NT2/D1 (cell line): ENCODE measurements at regions not wholly inside any gene's neighbourhood (a gene's known extent, or its start where the extent isn't known, plus 50 kb on each side); places are given as distances from the start of the nearest gene placed in this dataset.

Source experiments
- DNase-seq: peaks from one replicate; pipeline ENCODE4 v3.0.0-alpha.2; 2011; ENCODE audit warnings: low read depth, low spot score
- H3K27me3 ChIP-seq: 2 replicates; pipeline ENCODE4 v1.6.0; 2011; ENCODE audit warnings: mild to moderate bottlenecking; ENCODE audit not compliant: insufficient read length, insufficient read depth
- H3K36me3 ChIP-seq: 2 replicates; pipeline ENCODE4 v1.6.1; 2011; ENCODE audit warnings: mild to moderate bottlenecking, low read length, mixed read lengths; ENCODE audit not compliant: insufficient read depth, insufficient read length
- H3K4me1 ChIP-seq: 2 replicates; pipeline ENCODE4 v1.5.1; 2011; ENCODE audit not compliant: insufficient read depth, insufficient read length
- H3K4me3 ChIP-seq: 2 replicates; pipeline ENCODE4 v1.5.1; 2011; ENCODE audit warnings: low read depth; ENCODE audit not compliant: insufficient read length
- H3K9ac ChIP-seq: 2 replicates; pipeline ENCODE4 v1.6.0; 2011; ENCODE audit warnings: low read depth; ENCODE audit not compliant: insufficient read length
- H3K9me3 ChIP-seq: 2 replicates; pipeline ENCODE4 v1.5.1; 2011; ENCODE audit warnings: mild to moderate bottlenecking, low read length; ENCODE audit not compliant: insufficient read depth
- SUZ12 ChIP-seq: IDR thresholded peaks from 2 replicates; pipeline ENCODE4 v1.6.1; 2011; ENCODE audit not compliant: insufficient read length, insufficient read depth; ENCODE audit errors: extremely low read depth
- YY1 ChIP-seq: IDR thresholded peaks from 2 replicates; pipeline ENCODE4 v1.6.1; 2011; ENCODE audit not compliant: insufficient read length, insufficient read depth
- ZNF274 ChIP-seq: IDR thresholded peaks from 2 replicates; pipeline ENCODE4 v1.6.1; 2011; ENCODE audit warnings: mild to moderate bottlenecking, low read depth, low read length

GRCh38 chr5:21694567-21694966, 1158.6 kb downstream of the CDH12 start:
- no peak overlapping the region for H3K4me3 ChIP-seq
- H3K36me3 ChIP-seq = no peaks in the 10 kb centered on the region
- no peaks in the 10 kb centered on the region for H3K4me1 ChIP-seq
- TF ChIP-seq SUZ12 (no peak), ZNF274 (no peak), YY1 (no peak)
- no peaks in the 10 kb centered on the region for H3K27me3 ChIP-seq
- no peak overlapping the region for H3K9ac ChIP-seq
- H3K9me3 ChIP-seq = no peaks in the 10 kb centered on the region
- DNase-seq = no peak

GRCh38 chr5:21693591-21693990, 1159.6 kb downstream of the CDH12 start:
- no peaks in the 10 kb centered on the region for H3K4me1 ChIP-seq
- H3K9me3 ChIP-seq = no peaks in the 10 kb centered on the region
- no peak for DNase-seq
- H3K36me3 ChIP-seq = no peaks in the 10 kb centered on the region
- H3K27me3 ChIP-seq = no peaks in the 10 kb centered on the region
- TF ChIP-seq ZNF274 = no peak
- TF ChIP-seq SUZ12 = no peak
- no peak for TF ChIP-seq YY1
- no peak overlapping the region for H3K4me3 ChIP-seq
- no peak overlapping the region for H3K9ac ChIP-seq

DNA sequence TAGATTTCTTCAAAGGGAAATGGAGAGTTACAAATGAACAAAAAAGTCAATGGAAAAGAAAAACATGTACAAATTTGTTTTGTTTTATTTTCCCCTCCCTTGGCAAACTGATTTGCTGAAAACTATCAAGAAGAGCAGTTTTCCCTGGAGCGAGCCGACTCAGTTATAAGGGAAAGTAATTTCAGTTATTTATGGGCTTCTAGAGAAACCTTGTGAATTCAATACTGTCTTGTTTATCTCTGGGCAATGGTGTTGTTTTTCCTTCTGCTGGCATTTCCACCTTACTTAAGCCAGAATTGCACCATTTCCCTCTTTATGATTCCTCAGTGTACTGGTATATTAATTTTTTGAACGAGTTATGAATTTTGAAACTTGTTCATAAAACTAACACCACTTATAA, 1163.6 kb downstream of the CDH12 start:
- Histone ChIP-seq H3K27me3 (no peaks in the 10 kb centered on the region), H3K4me1 (no peaks in the 10 kb centered on the region), H3K4me3 (no peak overlapping the region), H3K9me3 (peaks cover 4% of the 10 kb centered on the region; the same call in 1 of the 2 replicates), H3K36me3 (no peaks in the 10 kb centered on the region), H3K9ac (no peak overlapping the region)
- DNase-seq = no peak
- TF ChIP-seq YY1 = no peak
- no peak for TF ChIP-seq SUZ12
- no peak for TF ChIP-seq ZNF274

- Histone ChIP-seq H3K4me3 (no peak overlapping the region), H3K27me3 (no peaks in the 10 kb centered on the region), H3K9me3 (peaks cover 4% of the 10 kb centered on the region; the same call in 1 of the 2 replicates), H3K4me1 (no peaks in the 10 kb centered on the region), H3K36me3 (no peaks in the 10 kb centered on the region), H3K9ac (no peak overlapping the region)
- TF ChIP-seq YY1 (no peak), ZNF274 (no peak), SUZ12 (no peak)
- DNase-seq = no peak
These were observed 1164.5 kb downstream of the CDH12 start for GRCh38 chr5:21688655-21689054.

DNA sequence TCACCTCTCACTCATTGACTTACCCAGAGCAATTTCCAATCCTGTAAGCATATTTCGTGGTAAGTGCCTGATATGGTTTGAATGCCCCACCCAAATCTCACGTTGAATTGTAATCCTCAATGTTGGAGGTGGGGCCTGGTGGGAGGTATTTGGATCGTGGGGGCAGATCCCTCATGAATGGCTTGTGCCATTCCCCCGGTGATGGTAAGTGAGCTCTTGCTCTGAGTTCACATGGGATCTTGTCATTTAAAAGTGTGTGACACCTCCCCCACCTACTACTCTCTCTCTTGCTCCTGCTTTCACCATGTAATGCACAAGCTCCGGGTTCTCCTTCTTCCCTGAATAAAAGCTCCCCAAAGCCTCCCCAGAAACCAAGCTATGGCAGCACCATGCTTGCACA, 1165.5 kb downstream of the CDH12 start:
- Histone ChIP-seq H3K9ac (no peak overlapping the region), H3K36me3 (no peaks in the 10 kb centered on the region), H3K4me3 (no peak overlapping the region), H3K4me1 (no peaks in the 10 kb centered on the region), H3K27me3 (no peaks in the 10 kb centered on the region), H3K9me3 (peaks cover 4% of the 10 kb centered on the region; the same call in 1 of the 2 replicates)
- DNase-seq = no peak
- TF ChIP-seq ZNF274 = no peak
- no peak for TF ChIP-seq YY1
- TF ChIP-seq SUZ12 = no peak

- H3K9ac ChIP-seq = no peak overlapping the region
- H3K4me3 ChIP-seq = no peak overlapping the region
- no peak for DNase-seq
- H3K9me3 ChIP-seq = peaks cover 4% of the 10 kb centered on the region; the same call in 1 of the 2 replicates
- H3K4me1 ChIP-seq = no peaks in the 10 kb centered on the region
- no peaks in the 10 kb centered on the region for H3K36me3 ChIP-seq
- TF ChIP-seq YY1 (no peak), ZNF274 (no peak), SUZ12 (no peak)
- H3K27me3 ChIP-seq = no peaks in the 10 kb centered on the region
These were observed 1166.4 kb downstream of the CDH12 start for GRCh38 chr5:21686706-21687105.

DNA sequence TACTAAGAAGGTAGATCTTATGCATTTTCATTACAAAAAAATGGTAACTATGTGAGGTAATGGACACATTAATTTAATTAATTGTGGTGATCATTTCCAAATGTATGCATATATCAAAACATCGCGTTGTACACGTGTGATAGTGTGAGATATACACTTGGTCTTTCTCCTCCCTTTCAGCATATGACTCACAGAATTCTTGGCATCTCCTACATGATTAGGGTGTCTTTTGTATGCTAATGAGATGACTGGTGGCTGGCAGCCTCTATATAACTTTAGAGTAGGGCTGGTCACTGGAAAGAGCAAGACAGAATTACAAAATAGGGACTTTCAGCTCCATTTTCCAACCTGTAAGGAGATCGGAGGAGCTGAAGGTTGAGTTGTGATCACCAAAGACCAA, 1167.6 kb downstream of the CDH12 start:
- TF ChIP-seq ZNF274 = no peak
- no peak for TF ChIP-seq SUZ12
- no peak for TF ChIP-seq YY1
- no peak for DNase-seq
- no peaks in the 10 kb centered on the region for H3K27me3 ChIP-seq

More for the DNA sequence above, 1167.6 kb downstream of the CDH12 start:
- Histone ChIP-seq H3K9ac (no peak overlapping the region), H3K4me3 (no peak overlapping the region), H3K9me3 (peaks cover 4% of the 10 kb centered on the region; the same call in 1 of the 2 replicates), H3K36me3 (no peaks in the 10 kb centered on the region), H3K4me1 (no peaks in the 10 kb centered on the region)
